C4-2B (cell line): ENCODE measurements at regions not wholly inside any gene's neighbourhood (a gene's known extent, or its start where the extent isn't known, plus 50 kb on each side); places are given as distances from the start of the nearest gene placed in this dataset.
"Not testable (repeated sequence)": the region's sequence is repeated elsewhere in the genome, so short reads cannot be mapped to it uniquely, and the experiment has no call there.

Experiments used
- H3K27ac ChIP-seq: fragments of 450-650 bp; 2 replicates; pipeline ENCODE4 v1.5.1; 2017
- ZFX ChIP-seq: fragments of 450-650 bp; IDR thresholded peaks from 2 replicates; pipeline ENCODE4 v1.6.1; 2017
- TF ChIP-seq, protein P1 (sequence below): fragments of 450-650 bp; conservative IDR thresholded peaks from 2 replicates; pipeline ENCODE4 v1.5.1; 2017; ENCODE audit warnings: mild to moderate bottlenecking

GRCh38 chr22:26968859-26969523 is 311.6 kb downstream of the MIAT start:
- H3K27ac ChIP-seq, result no peak overlapping the region

GRCh38 chr22:26970809-26971394 is 313.5 kb downstream of the MIAT start:
- no peak for TF ChIP-seq ZFX
- TF ChIP-seq, protein P1, sequence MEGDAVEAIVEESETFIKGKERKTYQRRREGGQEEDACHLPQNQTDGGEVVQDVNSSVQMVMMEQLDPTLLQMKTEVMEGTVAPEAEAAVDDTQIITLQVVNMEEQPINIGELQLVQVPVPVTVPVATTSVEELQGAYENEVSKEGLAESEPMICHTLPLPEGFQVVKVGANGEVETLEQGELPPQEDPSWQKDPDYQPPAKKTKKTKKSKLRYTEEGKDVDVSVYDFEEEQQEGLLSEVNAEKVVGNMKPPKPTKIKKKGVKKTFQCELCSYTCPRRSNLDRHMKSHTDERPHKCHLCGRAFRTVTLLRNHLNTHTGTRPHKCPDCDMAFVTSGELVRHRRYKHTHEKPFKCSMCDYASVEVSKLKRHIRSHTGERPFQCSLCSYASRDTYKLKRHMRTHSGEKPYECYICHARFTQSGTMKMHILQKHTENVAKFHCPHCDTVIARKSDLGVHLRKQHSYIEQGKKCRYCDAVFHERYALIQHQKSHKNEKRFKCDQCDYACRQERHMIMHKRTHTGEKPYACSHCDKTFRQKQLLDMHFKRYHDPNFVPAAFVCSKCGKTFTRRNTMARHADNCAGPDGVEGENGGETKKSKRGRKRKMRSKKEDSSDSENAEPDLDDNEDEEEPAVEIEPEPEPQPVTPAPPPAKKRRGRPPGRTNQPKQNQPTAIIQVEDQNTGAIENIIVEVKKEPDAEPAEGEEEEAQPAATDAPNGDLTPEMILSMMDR, result no peak

More at GRCh38 chr22:26968859-26969523, 311.6 kb downstream of the MIAT start:
- no peak for TF ChIP-seq ZFX
- TF ChIP-seq, protein P1, result no peak

GRCh38 chr22:26972286-26972685 is 314.9 kb downstream of the MIAT start:
- H3K27ac ChIP-seq, result no peak overlapping the region
- no peak for TF ChIP-seq ZFX
- TF ChIP-seq, protein P1, result no peak

More at GRCh38 chr22:26970809-26971394, 313.5 kb downstream of the MIAT start:
- H3K27ac ChIP-seq, result no peak overlapping the region

- not testable (repeated sequence) for H3K27ac ChIP-seq
Observed at GRCh38 chr22:26972915-26973314, 315.5 kb downstream of the MIAT start.

DNA sequence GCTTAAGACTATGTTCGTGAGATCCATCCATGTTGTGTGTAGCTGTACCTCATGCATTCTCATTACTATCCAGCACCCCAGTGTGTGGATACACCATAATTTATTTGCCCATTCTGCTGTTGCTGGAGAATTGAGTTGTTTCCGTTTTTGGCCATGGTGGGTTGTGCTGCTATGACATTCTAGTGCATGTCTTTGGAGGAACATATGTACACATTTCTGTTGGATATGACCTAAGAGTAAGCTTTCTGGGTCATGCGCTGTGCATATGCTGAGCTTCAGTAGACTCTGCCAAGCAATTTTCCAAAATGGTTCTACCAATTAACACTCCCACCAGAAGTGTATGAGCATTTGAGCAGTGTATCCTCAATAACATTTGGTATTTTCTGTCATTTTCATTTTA is 316.6 kb downstream of the MIAT start:
- TF ChIP-seq, protein P1, result no peak
- no peak for TF ChIP-seq ZFX

DNA sequence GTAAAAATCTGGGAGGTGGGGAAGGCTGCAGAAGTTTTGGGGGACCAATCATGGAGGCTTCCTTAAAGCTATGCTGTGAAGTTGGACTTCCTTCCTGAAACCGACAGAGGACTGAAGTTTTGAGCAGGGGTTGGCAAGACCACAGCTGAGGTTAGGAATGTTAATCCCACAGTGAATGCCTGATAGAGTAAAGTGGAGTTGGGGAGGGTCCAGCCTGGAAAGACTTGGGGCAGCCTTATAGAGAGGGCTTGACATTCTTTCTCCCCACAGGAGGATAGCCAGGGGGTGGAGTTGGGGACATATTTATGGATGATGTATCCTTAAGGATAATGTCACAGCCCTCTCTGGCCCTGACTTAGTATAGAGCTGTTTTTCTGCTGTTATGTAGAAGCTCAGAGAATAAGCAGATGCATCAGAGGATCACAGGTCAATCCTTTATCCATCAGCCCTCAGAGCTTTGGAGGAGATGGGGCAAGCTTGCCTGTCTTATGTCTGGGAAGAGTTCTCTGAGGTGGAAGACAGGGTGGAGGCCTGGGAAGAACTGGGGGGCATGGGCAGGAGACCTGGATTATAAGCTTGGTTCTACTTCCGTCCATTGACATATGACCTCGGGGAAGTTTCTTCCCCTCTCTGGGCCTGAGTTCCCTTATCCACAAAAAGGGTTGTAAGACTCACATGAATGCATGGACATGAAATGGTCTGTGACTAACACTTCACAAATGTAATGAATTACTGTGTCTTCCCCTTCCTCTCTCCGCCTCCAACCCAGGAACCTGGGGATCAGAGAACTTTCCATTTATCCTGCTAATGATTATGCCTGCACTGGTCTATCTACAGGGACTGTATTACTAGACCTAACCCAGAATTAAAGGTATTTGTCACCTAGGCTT is 317.8 kb downstream of the MIAT start:
- no peak for TF ChIP-seq ZFX
- TF ChIP-seq, protein P1, result no peak
- no peak overlapping the region for H3K27ac ChIP-seq

More for the DNA sequence above, 316.6 kb downstream of the MIAT start:
- H3K27ac ChIP-seq, result no peak overlapping the region

DNA sequence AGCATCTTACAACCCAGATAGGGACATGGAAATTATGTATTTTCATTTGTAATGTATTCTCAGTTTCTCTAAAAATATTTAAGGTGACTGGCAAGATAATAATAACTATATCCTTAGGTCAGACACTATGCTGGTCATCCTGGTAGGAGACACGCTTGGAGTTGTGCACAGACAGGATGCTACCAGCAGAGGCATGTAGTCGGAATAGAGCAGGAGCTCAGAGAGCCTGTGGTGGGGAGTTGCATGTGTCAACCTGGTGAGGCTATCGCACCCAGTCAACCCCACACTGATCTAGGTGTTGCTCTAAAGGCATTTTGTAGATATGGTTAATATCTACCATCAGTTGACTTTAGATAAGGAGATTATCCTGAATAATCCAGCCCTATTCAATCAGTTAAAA is 318.5 kb downstream of the MIAT start:
- no peak for TF ChIP-seq ZFX
- TF ChIP-seq, protein P1, result no peak

More for the DNA sequence above, 318.5 kb downstream of the MIAT start:
- no peak overlapping the region for H3K27ac ChIP-seq
